Panc1 (cell line): ENCODE measurements at regions not wholly inside any gene's neighbourhood (a gene's known extent, or its start where the extent isn't known, plus 50 kb on each side); places are given as distances from the start of the nearest gene placed in this dataset.

ENCODE experiments used
- CTCF ChIP-seq: fragments of 450-650 bp; IDR thresholded peaks from 2 replicates; pipeline ENCODE4 v1.5.1; 2017; ENCODE audit warnings: mild to moderate bottlenecking
- POLR2AphosphoS5 ChIP-seq: IDR thresholded peaks from 2 replicates; pipeline ENCODE4 v1.6.1; 2012; ENCODE audit warnings: mild to moderate bottlenecking, low read depth, low read length, moderate library complexity
- REST ChIP-seq, 2 experiments: IDR thresholded peaks; 2 replicates each; pipeline ENCODE4 v1.6.1; 2011 to 2012; ENCODE audit warnings: low read depth in 2 of 2, control low read depth in 1 of 2, low read length in 1 of 2, mild to moderate bottlenecking in 1 of 2, moderate library complexity in 1 of 2; ENCODE audit not compliant: insufficient read depth in 1 of 2
- SIN3A ChIP-seq: IDR thresholded peaks from 2 replicates; pipeline ENCODE4 v1.6.1; 2012; ENCODE audit warnings: low read depth, mild to moderate bottlenecking, low read length, moderate library complexity, borderline replicate concordance; ENCODE audit not compliant: insufficient read depth
- TCF7L2 ChIP-seq: IDR thresholded peaks from 2 replicates; pipeline ENCODE4 v1.6.1; 2011; ENCODE audit warnings: mild to moderate bottlenecking, low read depth, low read length, inconsistent platforms

- TF ChIP-seq CTCF: no peak
- TF ChIP-seq REST (IDR thresholded peaks at IDR 0.05; ENCODE audit: insufficient read depth in 1 of 2, low read depth in 2 of 2, low read length in 1 of 2): no peak
- TF ChIP-seq POLR2AphosphoS5: no peak
- no peak for TF ChIP-seq TCF7L2
- TF ChIP-seq SIN3A: no peak
Observed at GRCh38 chr9:108762348-108763055, 93.3 kb downstream of the ACTL7B start.
